ENCODE measurements at regions not wholly inside any gene's neighbourhood (a gene's known extent, or its start where the extent isn't known, plus 50 kb on each side); places are given as distances from the start of the nearest gene placed in this dataset.
"Not testable (repeated sequence)": the region's sequence is repeated elsewhere in the genome, so short reads cannot be mapped to it uniquely, and the experiment has no call there.

- no peak for DNase-seq (ENCODE audit: low read depth in 3 of 3)
Measured at GRCh38 chr3:44128057-44128775, 113.5 kb upstream of the TOPAZ1 start.

- no peak for DNase-seq (ENCODE audit: low read depth in 3 of 3)
Measured at GRCh38 chr3:44130249-44130648, 111.4 kb upstream of the TOPAZ1 start.

- no peak for DNase-seq (ENCODE audit: low read depth in 3 of 3)
Measured at GRCh38 chr3:44132061-44132460, 109.6 kb upstream of the TOPAZ1 start.

- no peak for DNase-seq (ENCODE audit: low read depth in 3 of 3)
Measured at GRCh38 chr3:44132593-44132992, 109.1 kb upstream of the TOPAZ1 start.

- no peak for DNase-seq (ENCODE audit: low read depth in 3 of 3)
Measured at GRCh38 chr3:44136421-44136820, 105.3 kb upstream of the TOPAZ1 start.

GRCh38 chr3:44146073-44146472 is 95.6 kb upstream of the TOPAZ1 start:
- no peak for DNase-seq (ENCODE audit: low read depth in 3 of 3)

- no peak for DNase-seq (ENCODE audit: low read depth in 3 of 3)
Measured at GRCh38 chr3:44159696-44160300, 81.9 kb upstream of the TOPAZ1 start.

GRCh38 chr3:44160818-44161217 is 80.9 kb upstream of the TOPAZ1 start:
- DNase-seq (ENCODE audit: low read depth in 3 of 3), result no peak

- DNase-seq (ENCODE audit: low read depth in 3 of 3), result no peak
Measured at GRCh38 chr3:44171891-44172290, 69.8 kb upstream of the TOPAZ1 start.

- DNase-seq (ENCODE audit: low read depth in 3 of 3), result not testable (repeated sequence)
Measured at GRCh38 chr3:44172701-44173100, 69.0 kb upstream of the TOPAZ1 start.

GRCh38 chr3:44173263-44173662 is 68.4 kb upstream of the TOPAZ1 start:
- DNase-seq (ENCODE audit: low read depth in 3 of 3), result no peak

GRCh38 chr3:44175070-44175469 is 66.6 kb upstream of the TOPAZ1 start:
- DNase-seq (ENCODE audit: low read depth in 3 of 3), result no peak

GRCh38 chr3:44179246-44179645 is 62.4 kb upstream of the TOPAZ1 start:
- no peak for DNase-seq (ENCODE audit: low read depth in 3 of 3)

GRCh38 chr3:44184319-44184953 is 57.2 kb upstream of the TOPAZ1 start:
- DNase-seq (ENCODE audit: low read depth in 3 of 3), result no peak

GRCh38 chr3:44185396-44185915 is 56.2 kb upstream of the TOPAZ1 start:
- no peak for DNase-seq (ENCODE audit: low read depth in 3 of 3)

GRCh38 chr3:44186111-44186672 is 55.5 kb upstream of the TOPAZ1 start:
- DNase-seq (ENCODE audit: low read depth in 3 of 3), result no peak

GRCh38 chr3:44186712-44187111 is 55.0 kb upstream of the TOPAZ1 start:
- no peak for DNase-seq (ENCODE audit: low read depth in 3 of 3)

Data from stimulated activated CD4-positive, alpha-beta T cell treated with anti-CD3 and anti-CD28 coated beads, TNF-alpha, amount 100 ng/mL, for 4 hours (primary cell).